ENCODE measurements at regions not wholly inside any gene's neighbourhood (a gene's known extent, or its start where the extent isn't known, plus 50 kb on each side); places are given as distances from the start of the nearest gene placed in this dataset.

GRCh38 chr21:24131056-24131455 lies 1476.2 kb downstream of the MRPL39 start:
- no peak for DNase-seq

- peak; percentile 9 to 34 (median 10) for DNase-seq
Observed at GRCh38 chr21:24127651-24128050, 1479.6 kb downstream of the MRPL39 start.

GRCh38 chr21:24123785-24124184 lies 1483.5 kb downstream of the MRPL39 start:
- DNase-seq = no peak

GRCh38 chr21:24118738-24119459 lies 1488.4 kb downstream of the MRPL39 start:
- peak in 1 of 3 donors; percentile 35 for DNase-seq

GRCh38 chr21:24115141-24115540 lies 1492.1 kb downstream of the MRPL39 start:
- DNase-seq = no peak

GRCh38 chr21:24112020-24112419 lies 1495.3 kb downstream of the MRPL39 start:
- no peak for DNase-seq

GRCh38 chr21:24110846-24111245 lies 1496.4 kb downstream of the MRPL39 start:
- peak in 1 of 3 donors; percentile 33 for DNase-seq

- DNase-seq = peak in 1 of 3 donors; percentile 49
Observed at GRCh38 chr21:24097181-24097580, 1510.1 kb downstream of the MRPL39 start.

GRCh38 chr21:24096651-24097050 lies 1510.6 kb downstream of the MRPL39 start:
- peak in 2 of 3 donors; percentile 16 to 72 for DNase-seq

- DNase-seq = no peak
Observed at GRCh38 chr21:24093032-24093431, 1514.2 kb downstream of the MRPL39 start.

GRCh38 chr21:24076179-24076578 lies 1531.1 kb downstream of the MRPL39 start:
- DNase-seq = peak in 1 of 3 donors; percentile 11

GRCh38 chr21:24055696-24056095 lies 1551.6 kb downstream of the MRPL39 start:
- DNase-seq = no peak

- no peak for DNase-seq
Observed at GRCh38 chr21:24050231-24050630, 1557.0 kb downstream of the MRPL39 start.

GRCh38 chr21:24046829-24047443 lies 1560.3 kb downstream of the MRPL39 start:
- DNase-seq = peak in 1 of 3 donors; percentile 7

GRCh38 chr21:24045775-24046215 lies 1561.5 kb downstream of the MRPL39 start:
- DNase-seq = peak; percentile 82 to 92 (median 83)

- no peak for DNase-seq
Observed at GRCh38 chr21:24045373-24045772, 1561.9 kb downstream of the MRPL39 start.

GRCh38 chr21:24042687-24043086 lies 1564.6 kb downstream of the MRPL39 start:
- no peak for DNase-seq

- DNase-seq = no peak
Observed at GRCh38 chr21:24032709-24033232, 1574.5 kb downstream of the MRPL39 start.

- peak in 2 of 3 donors; percentile 6 to 32 for DNase-seq
Observed at GRCh38 chr21:24027396-24027795, 1579.9 kb downstream of the MRPL39 start.

GRCh38 chr21:24025101-24025500 lies 1582.2 kb downstream of the MRPL39 start:
- DNase-seq = no peak

- DNase-seq = no peak
Observed at GRCh38 chr21:24023936-24024335, 1583.3 kb downstream of the MRPL39 start.

- DNase-seq = peak in 2 of 3 donors; percentile 9 to 26
Observed at GRCh38 chr21:24023402-24023801, 1583.9 kb downstream of the MRPL39 start.

GRCh38 chr21:24014381-24014780 lies 1592.9 kb downstream of the MRPL39 start:
- DNase-seq = no peak

Data from muscle of back (tissue), 3 donors.